HEK293T (cell line): ENCODE measurements at regions not wholly inside any gene's neighbourhood (a gene's known extent, or its start where the extent isn't known, plus 50 kb on each side); places are given as distances from the start of the nearest gene placed in this dataset.

Source experiments
- CTCF ChIA-PET: fragments of 350-600 bp; formaldehyde crosslinking; extraction: SDS; loops from one replicate; lab custom pipeline; 2021; ENCODE audit warnings: antibody characterized with exemption, inconsistent platforms; lab: Yijun Ruan, JAX
- POLR2A ChIA-PET: fragments of 350-600 bp; formaldehyde crosslinking; extraction: SDS; loops from one replicate; lab custom pipeline; 2020; ENCODE audit warnings: antibody characterized with exemption, inconsistent platforms; lab: Yijun Ruan, JAX
- DNase-seq: peaks from one replicate; pipeline ENCODE4 v3.0.0; 2012; ENCODE audit warnings: mixed read lengths; ENCODE audit errors: extremely low spot score
- ARNT ChIP-seq: fragments of 450-650 bp; IDR thresholded peaks from 2 replicates; pipeline ENCODE4 v1.6.1; 2017; ENCODE audit warnings: mild to moderate bottlenecking
- BHLHE40 ChIP-seq: fragments of 450-650 bp; IDR thresholded peaks from 2 replicates; pipeline ENCODE4 v1.6.1; 2016; ENCODE audit warnings: mild to moderate bottlenecking, moderate library complexity, borderline replicate concordance
- CTBP1 ChIP-seq: fragments of 450-650 bp; IDR thresholded peaks from 2 replicates; pipeline ENCODE4 v1.6.1; 2016; ENCODE audit warnings: borderline replicate concordance
- ELF4 ChIP-seq: fragments of 450-650 bp; IDR thresholded peaks from 2 replicates; pipeline ENCODE4 v1.6.1; 2017; ENCODE audit warnings: antibody characterized with exemption
- FOXA1 ChIP-seq: fragments of 450-650 bp; IDR thresholded peaks from 2 replicates; pipeline ENCODE4 v1.6.1; 2016; ENCODE audit warnings: mild to moderate bottlenecking
- FOXK2 ChIP-seq: fragments of 450-650 bp; IDR thresholded peaks from 2 replicates; pipeline ENCODE4 v1.6.1; 2016; ENCODE audit warnings: mild to moderate bottlenecking
- FOXM1 ChIP-seq: fragments of 450-650 bp; IDR thresholded peaks from 2 replicates; pipeline ENCODE4 v1.6.1; 2017; ENCODE audit warnings: mild to moderate bottlenecking, borderline replicate concordance
- HDGF ChIP-seq: fragments of 450-650 bp; IDR thresholded peaks from 2 replicates; pipeline ENCODE4 v1.6.1; 2017; ENCODE audit warnings: antibody characterized with exemption, borderline replicate concordance
- L3MBTL2 ChIP-seq: fragments of 450-650 bp; conservative IDR thresholded peaks from 2 replicates; pipeline ENCODE4 v1.6.1; 2016; ENCODE audit warnings: mild to moderate bottlenecking
- LEF1 ChIP-seq: fragments of 450-650 bp; IDR thresholded peaks from 2 replicates; pipeline ENCODE4 v1.6.1; 2017; ENCODE audit warnings: mild to moderate bottlenecking, borderline replicate concordance
- NFRKB ChIP-seq: fragments of 450-650 bp; IDR thresholded peaks from 2 replicates; pipeline ENCODE4 v1.6.1; 2016; ENCODE audit warnings: mild to moderate bottlenecking, moderate library complexity
- SP1 ChIP-seq: fragments of 450-650 bp; IDR thresholded peaks from 2 replicates; pipeline ENCODE4 v1.6.1; 2017
- SUZ12 ChIP-seq: fragments of 450-650 bp; IDR thresholded peaks from 2 replicates; pipeline ENCODE4 v1.6.1; 2016; ENCODE audit warnings: mild to moderate bottlenecking
- TARDBP ChIP-seq: fragments of 450-650 bp; IDR thresholded peaks from 2 replicates; pipeline ENCODE4 v1.6.1; 2016
- ZNF384 ChIP-seq: fragments of 450-650 bp; IDR thresholded peaks from 2 replicates; pipeline ENCODE4 v1.6.1; 2016
- TF ChIP-seq, protein P1 (sequence below): fragments of 450-650 bp; IDR thresholded peaks from 2 replicates; pipeline ENCODE4 v1.6.1; 2016

DNA sequence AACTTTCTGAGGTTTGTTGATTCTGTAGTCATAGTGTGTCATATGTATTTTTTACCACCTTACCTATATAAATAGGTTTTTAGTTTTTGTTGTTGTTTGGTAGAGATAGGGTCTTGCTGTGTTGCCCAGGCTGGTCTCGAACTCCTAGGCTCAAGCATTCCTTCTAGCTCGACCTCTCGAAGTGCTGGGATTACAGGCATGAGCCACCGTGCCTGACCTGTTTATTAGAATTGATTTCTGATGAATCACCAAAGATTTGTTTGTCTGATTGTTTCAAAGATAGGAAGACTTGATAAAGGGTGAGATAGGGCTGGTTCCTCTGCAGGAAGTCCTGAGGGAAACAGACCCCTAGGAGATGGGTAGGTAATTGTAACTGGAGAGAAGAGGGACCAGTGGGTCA, 481.6 kb downstream of the PCNX1 start:
- DNase-seq, result no peak
- ChIA-PET CTCF (no interaction called here), POLR2A (no interaction called here)
- no peak for TF ChIP-seq FOXK2
- TF ChIP-seq ARNT, result no peak
- TF ChIP-seq, protein P1, sequence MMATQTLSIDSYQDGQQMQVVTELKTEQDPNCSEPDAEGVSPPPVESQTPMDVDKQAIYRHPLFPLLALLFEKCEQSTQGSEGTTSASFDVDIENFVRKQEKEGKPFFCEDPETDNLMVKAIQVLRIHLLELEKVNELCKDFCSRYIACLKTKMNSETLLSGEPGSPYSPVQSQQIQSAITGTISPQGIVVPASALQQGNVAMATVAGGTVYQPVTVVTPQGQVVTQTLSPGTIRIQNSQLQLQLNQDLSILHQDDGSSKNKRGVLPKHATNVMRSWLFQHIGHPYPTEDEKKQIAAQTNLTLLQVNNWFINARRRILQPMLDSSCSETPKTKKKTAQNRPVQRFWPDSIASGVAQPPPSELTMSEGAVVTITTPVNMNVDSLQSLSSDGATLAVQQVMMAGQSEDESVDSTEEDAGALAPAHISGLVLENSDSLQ, result no peak
- TF ChIP-seq BHLHE40, result no peak
- no peak for TF ChIP-seq L3MBTL2
- no peak for TF ChIP-seq ZNF384
- TF ChIP-seq CTBP1, result no peak
- TF ChIP-seq ELF4, result no peak
- no peak for TF ChIP-seq FOXM1
- TF ChIP-seq FOXA1, result no peak
- no peak for TF ChIP-seq SUZ12
- no peak for TF ChIP-seq HDGF
- no peak for TF ChIP-seq TARDBP
- TF ChIP-seq SP1, result no peak
- TF ChIP-seq LEF1, result no peak

DNA sequence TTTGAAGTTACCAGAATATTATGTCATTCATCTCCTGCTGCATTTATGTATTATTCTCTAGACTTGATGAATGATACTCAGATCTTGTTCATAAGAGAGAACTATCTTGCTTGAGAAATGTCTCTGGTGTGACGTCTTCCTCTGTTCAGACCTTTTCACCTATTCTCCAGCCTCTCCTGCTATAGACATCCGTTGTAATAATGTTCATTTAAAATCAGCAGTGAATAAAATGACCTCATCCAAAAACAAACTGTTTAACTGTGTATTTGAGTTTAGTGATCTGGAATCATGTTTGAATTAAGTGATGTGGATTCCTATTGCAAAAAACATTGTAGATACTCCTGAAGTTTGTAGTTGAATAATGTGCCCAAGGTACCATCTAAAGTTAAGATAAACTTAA, 487.1 kb downstream of the PCNX1 start:
- DNase-seq, result no peak
- ChIA-PET POLR2A (no interaction called here), CTCF (no interaction called here)
- TF ChIP-seq, protein P1, result no peak
- no peak for TF ChIP-seq SUZ12
- TF ChIP-seq BHLHE40, result no peak

DNA sequence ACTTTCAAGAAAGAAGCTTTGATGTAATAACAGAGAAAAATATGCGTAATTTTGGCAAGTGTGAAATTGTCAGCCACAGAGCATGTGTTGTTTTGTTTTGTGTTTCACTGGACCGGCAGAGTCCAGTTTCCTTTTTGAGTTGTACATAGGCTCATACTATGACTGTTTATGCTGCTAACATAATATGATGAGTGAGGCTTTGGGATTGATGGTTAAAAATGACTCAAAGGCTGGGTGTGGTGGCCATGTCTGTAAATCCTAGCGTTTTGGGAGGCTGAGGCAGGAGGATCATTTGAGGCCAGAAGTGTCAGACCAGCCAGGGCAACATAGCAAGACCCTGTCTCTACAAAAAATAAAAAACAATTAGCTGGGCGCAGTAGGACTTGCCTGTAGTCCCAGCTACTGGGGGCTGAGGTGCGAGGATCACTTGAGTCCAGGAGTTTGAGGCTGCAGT, 487.9 kb downstream of the PCNX1 start:
- ChIA-PET CTCF (no interaction called here), POLR2A (no interaction called here)
- TF ChIP-seq ZNF384 (no peak), L3MBTL2 (no peak), SUZ12 (no peak), HDGF (no peak), NFRKB (no peak), FOXK2 (no peak), BHLHE40 (no peak), SP1 (no peak), ARNT (no peak), TARDBP (no peak), FOXM1 (no peak)
- no peak for DNase-seq

DNA sequence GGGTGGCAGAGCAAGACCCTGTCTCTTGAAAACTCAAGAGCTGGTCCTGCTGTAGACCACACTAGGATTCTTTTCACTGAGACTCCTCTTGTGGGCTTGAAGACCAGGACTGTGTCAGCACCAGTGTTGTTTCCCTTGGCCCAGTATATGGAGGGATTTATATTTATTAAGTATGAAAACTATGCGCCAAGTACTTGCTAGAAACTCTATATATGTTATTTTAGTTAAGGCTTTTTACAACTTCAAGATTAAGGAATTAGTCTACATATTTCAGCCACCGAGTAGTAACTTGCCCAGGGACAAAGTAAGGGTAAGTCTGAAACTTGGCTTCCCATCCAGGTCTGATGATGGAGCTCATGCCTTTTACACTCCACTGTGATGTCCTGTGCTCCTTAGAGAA, 488.4 kb downstream of the PCNX1 start:
- ChIA-PET POLR2A (no interaction called here), CTCF (no interaction called here)
- DNase-seq, result no peak

DNA sequence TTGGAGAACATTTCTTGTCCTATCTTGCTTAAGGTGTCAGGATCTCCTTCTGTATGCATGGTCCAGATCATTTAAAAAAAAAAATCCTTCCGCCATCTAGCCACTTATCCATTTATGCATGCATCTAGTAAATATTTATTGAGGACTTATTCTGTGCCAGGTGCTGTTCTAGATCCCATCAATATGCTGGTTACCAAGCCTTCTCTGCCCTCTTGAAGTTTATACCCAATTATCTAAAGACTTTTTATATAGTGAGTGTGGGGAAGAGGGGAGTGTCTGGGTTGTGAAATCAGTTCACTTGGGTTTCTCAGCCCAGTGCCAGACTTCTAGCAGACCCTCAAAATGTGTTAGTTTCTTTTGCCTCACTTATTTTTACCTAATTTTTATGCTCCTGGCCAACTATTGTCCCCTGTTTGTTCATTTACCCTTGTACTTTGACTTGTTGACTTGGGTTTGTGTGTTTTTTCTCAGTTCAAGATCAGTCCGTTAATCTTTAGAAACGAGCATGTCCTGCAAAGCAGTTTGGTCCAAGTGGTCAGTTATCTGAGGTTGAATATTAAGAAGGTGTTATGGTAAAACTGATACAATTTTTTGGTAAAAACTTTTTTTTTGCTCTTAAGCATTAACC, 488.9 kb downstream of the PCNX1 start:
- POLR2A ChIA-PET, result no interaction called here

More for the DNA sequence above, 488.4 kb downstream of the PCNX1 start:
- TF ChIP-seq L3MBTL2 (no peak), LEF1 (no peak), ARNT (no peak), ZNF384 (no peak), SUZ12 (no peak), ELF4 (no peak), FOXA1 (no peak), FOXM1 (no peak), TARDBP (no peak), FOXK2 (no peak), CTBP1 (no peak), NFRKB (no peak), HDGF (no peak), BHLHE40 (no peak)
- TF ChIP-seq, protein P1, result no peak

More for the DNA sequence above, 488.9 kb downstream of the PCNX1 start:
- CTCF ChIA-PET, result no interaction called here
- TF ChIP-seq SP1 (no peak), FOXM1 (no peak), BHLHE40 (no peak), FOXK2 (no peak), ARNT (no peak), ZNF384 (no peak), NFRKB (no peak), LEF1 (no peak), CTBP1 (no peak), TARDBP (no peak), FOXA1 (no peak), HDGF (no peak), ELF4 (no peak), L3MBTL2 (no peak), SUZ12 (no peak)
- TF ChIP-seq, protein P1, result no peak
- no peak for DNase-seq
